GM12874 (cell line): ENCODE measurements at regions not wholly inside any gene's neighbourhood (a gene's known extent, or its start where the extent isn't known, plus 50 kb on each side); places are given as distances from the start of the nearest gene placed in this dataset.

Experiments used
- TF ChIP-seq, protein P1 (sequence below): IDR thresholded peaks from 2 replicates; pipeline ENCODE4 v1.5.1; 2011; ENCODE audit warnings: low read depth, mild to moderate bottlenecking, control low read depth, low read length, moderate library complexity; ENCODE audit not compliant: insufficient read depth

DNA sequence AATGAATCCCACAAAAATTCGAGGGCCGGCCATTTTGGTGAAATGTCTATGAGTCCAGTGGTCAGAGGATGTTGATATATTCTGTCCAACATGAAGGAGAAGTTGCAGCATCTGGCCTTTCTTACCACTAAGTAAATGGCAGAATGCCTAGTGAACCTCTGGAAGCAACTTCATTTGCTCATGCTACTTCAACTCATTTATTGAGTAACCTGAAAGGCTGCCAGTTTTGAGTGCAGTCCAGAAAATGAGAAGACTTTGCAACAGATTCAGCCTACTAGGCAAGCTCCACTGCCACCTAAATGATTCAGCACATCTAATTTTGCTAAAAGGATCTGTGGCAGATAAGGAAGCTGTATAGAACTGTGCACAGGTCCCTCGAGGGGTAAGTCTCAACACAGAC is 265.0 kb downstream of the OPA1 start:
- TF ChIP-seq, protein P1, sequence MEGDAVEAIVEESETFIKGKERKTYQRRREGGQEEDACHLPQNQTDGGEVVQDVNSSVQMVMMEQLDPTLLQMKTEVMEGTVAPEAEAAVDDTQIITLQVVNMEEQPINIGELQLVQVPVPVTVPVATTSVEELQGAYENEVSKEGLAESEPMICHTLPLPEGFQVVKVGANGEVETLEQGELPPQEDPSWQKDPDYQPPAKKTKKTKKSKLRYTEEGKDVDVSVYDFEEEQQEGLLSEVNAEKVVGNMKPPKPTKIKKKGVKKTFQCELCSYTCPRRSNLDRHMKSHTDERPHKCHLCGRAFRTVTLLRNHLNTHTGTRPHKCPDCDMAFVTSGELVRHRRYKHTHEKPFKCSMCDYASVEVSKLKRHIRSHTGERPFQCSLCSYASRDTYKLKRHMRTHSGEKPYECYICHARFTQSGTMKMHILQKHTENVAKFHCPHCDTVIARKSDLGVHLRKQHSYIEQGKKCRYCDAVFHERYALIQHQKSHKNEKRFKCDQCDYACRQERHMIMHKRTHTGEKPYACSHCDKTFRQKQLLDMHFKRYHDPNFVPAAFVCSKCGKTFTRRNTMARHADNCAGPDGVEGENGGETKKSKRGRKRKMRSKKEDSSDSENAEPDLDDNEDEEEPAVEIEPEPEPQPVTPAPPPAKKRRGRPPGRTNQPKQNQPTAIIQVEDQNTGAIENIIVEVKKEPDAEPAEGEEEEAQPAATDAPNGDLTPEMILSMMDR = no peak

DNA sequence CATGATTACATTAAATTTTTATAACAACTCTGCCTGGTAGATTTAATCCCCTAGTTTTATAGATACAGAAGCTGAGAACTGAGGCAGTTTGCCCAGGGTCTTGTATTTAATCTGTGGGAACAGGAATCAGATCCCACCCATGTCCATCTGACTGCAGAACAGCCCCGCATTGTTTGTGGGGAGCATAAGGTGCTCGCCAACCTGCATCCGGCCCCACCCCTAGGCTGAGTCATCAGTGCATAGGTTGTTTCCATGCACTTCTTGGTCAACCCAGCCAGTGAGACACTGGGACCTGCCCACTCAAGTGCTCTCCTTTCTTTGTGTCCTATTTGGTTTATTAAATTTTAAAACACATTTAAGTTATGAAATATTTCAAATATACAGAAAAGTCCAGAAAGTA is 266.2 kb downstream of the OPA1 start:
- TF ChIP-seq, protein P1 = no peak

DNA sequence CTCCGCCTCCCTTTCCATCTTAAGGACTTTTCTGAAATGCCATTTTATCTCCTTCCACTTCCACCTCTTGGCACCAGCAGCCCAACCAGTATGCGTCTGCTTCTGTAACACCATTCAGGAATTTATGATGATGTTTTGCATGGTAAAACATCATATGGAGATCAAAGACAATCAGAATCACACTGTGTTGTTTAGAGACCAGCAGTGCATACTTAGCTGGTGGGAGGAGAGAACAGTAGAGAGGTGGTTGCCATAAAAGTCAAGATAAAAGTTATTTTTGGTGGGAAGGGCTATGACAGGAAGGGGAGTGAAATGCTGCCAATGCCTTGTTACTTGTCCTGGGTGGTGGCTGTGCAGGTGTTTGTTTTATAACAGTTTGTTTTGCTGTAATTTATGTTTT is 268.0 kb downstream of the OPA1 start:
- TF ChIP-seq, protein P1 = no peak

DNA sequence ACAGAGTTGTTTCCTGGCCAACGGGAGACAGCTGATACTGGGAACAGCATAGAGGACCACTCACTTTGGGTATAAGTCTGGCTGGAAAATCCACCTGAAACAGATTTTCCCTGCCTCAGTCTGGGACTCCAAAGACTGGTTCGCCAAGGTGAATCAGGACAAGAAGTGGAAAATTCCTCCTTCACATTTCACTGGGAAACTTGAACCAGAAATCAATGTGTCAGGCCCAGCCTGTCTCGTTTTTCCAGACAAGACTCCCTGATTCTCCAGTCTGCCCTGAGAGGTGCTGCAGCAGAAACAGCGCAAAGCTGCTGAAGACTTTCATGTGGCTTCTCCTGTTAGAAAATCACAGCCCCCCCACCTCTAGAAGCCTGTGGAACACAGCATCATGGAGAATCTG is 269.8 kb downstream of the OPA1 start:
- TF ChIP-seq, protein P1 = no peak

DNA sequence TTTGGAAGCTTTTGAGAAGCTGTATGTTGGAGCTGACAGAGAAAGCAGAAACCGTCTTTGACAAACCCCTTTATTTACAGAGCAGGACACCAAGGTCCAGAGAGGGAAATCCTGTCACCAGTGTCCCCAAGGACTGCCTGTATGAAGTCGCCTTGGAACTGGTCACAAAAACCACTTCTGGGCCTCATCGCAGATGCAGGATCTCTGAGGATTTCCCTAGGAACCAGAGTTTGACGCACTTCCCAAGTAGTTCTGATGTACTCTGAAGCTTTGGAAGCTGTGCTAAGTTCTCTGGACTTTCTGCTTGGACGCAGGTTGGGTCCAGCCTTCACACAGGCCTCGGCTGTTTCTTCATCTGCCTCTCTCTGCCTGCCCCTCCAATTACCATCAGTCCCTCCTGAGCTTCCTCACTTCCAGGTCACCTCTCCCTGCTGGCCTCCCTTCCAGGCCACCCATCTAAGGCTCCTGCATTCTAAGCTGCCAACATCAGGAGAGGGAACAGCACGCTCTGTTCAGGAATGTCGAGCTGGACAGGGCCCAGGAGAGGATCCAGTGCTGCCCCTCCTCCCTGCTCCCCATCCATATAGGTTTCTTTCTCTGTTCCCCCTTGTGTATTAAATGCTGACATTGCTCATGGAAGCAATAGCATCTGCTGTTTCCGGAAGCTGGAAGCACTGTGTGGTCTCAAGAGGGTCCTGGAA is 270.8 kb downstream of the OPA1 start:
- TF ChIP-seq, protein P1 = no peak

DNA sequence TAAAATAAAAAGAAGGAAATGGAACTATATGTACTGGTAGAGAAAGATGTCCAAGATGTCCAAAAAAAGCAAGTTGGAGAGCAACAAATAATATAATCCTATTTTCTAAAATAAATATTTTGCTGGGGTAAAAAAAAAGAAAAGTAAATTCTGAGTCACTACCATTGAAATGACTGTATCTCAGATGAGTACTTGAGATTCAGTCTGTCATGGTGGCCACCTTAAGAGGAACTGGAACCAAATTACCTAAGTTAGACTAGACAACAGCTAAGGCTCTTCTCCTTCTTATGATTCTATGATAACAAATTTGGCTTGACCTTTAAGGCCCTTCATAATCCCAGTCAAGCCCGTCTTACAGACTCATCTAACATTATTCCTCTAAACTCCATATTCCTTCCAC is 270.6 kb upstream of the HES1 start:
- TF ChIP-seq, protein P1 = no peak

DNA sequence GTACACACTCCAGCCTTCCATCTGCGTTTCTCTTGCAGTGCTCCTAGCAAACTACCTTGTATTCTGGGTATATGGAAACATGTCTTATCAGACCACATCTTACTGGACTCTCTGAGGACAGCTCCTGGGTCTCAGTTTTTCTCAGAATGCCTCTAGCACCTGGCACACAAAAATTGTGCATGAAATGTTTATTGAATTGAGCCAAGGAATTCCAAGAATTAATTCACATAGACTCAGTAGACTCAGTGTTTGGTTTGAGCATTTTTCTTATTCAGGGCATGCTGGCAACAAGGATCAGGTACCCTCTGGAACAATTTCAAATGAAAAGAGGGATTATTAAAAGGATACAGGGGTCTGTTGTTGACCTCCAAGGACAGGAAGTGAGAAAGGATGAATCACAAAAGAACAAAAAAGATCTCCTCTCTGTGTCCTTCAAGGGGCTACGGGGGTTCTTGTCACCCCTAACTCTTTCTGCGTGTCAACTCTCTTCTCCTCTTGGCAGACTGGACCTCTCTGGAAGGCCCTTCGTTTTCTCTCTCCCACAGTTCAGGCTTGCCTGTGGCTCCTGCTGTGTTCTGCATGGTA is 270.0 kb upstream of the HES1 start:
- TF ChIP-seq, protein P1 = no peak

DNA sequence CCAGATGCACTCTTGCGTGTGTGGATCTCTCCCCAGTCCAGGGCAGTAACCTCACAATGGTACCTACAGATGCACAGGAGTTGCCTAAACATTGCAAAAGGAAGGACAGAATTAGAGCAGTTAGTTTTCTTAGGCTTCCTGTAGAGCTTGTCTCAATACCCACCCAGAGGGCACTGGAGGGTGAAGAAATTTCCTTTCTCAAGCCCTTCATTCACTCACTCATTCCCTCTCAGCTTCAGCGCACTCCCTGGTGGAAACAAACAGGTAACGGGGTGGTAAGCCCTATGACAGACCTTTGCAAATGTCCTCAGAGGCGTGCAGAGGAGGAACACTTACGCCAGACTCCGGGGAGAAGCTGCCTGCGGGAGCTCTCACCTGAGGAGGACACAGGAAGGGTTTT is 267.4 kb upstream of the HES1 start:
- TF ChIP-seq, protein P1 = no peak
